Upper lobe of left lung (tissue), 4 donors: ENCODE measurements at regions not wholly inside any gene's neighbourhood (a gene's known extent, or its start where the extent isn't known, plus 50 kb on each side); places are given as distances from the start of the nearest gene placed in this dataset.

ENCODE experiments used
- EP300 ChIP-seq, 4 donors: sonication (generic); formaldehyde crosslinking; IDR thresholded peaks; one replicate each; pipeline ENCODE4 v1.5.1; 2017; ENCODE audit warnings: antibody characterized with exemption in 4 of 4, control low read depth in 2 of 4
- POLR2A ChIP-seq, 4 donors: fragments of 450-650 bp; IDR thresholded peaks; one replicate each; pipeline ENCODE4 v1.5.1; 2016 to 2017; ENCODE audit warnings: antibody characterized with exemption in 4 of 4, mild to moderate bottlenecking in 2 of 4
- POLR2AphosphoS5 ChIP-seq, 2 donors: sonication (generic); formaldehyde crosslinking; IDR thresholded peaks; one replicate each; pipeline ENCODE4 v1.5.1; 2017; ENCODE audit warnings: antibody characterized with exemption in 2 of 2
- TF ChIP-seq, protein P1 (sequence below), 6 experiments: fragments of 450-650 bp in 4 of 6; fragments of 200-600 bp in 2 of 6; sonication (generic) in 2 of 6; IDR thresholded peaks; one replicate each; pipeline ENCODE4 v1.5.1; 2016 to 2019; ENCODE audit warnings: antibody characterized with exemption in 6 of 6

DNA sequence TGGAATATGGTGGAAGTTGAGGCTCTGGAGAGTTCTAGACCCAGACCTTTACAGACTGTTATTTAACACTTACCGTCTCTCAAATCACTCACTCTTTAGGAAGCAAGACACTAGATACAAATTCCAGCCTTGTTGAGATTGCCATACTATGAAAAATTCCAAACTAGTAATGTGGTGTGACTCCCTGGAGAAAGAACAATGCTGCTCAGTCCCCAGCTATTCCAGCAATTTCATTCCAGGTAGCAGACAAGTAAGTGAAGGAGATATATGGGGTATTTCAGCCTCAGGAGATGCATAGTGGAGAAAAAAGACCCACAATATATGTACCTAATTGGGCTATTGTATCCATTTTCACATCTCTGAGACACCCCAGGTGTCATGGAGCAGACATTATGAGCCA, 678.9 kb upstream of the LMO3 start:
- TF ChIP-seq EP300 (IDR thresholded peaks at IDR 0.05) (no peak), POLR2A (IDR thresholded peaks at IDR 0.05) (no peak), POLR2AphosphoS5 (IDR thresholded peaks at IDR 0.05) (no peak)
- TF ChIP-seq, protein P1, sequence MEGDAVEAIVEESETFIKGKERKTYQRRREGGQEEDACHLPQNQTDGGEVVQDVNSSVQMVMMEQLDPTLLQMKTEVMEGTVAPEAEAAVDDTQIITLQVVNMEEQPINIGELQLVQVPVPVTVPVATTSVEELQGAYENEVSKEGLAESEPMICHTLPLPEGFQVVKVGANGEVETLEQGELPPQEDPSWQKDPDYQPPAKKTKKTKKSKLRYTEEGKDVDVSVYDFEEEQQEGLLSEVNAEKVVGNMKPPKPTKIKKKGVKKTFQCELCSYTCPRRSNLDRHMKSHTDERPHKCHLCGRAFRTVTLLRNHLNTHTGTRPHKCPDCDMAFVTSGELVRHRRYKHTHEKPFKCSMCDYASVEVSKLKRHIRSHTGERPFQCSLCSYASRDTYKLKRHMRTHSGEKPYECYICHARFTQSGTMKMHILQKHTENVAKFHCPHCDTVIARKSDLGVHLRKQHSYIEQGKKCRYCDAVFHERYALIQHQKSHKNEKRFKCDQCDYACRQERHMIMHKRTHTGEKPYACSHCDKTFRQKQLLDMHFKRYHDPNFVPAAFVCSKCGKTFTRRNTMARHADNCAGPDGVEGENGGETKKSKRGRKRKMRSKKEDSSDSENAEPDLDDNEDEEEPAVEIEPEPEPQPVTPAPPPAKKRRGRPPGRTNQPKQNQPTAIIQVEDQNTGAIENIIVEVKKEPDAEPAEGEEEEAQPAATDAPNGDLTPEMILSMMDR (IDR thresholded peaks at IDR 0.05) = no peak
